Liver (tissue), 8 donors: ENCODE measurements at regions not wholly inside any gene's neighbourhood (a gene's known extent, or its start where the extent isn't known, plus 50 kb on each side); places are given as distances from the start of the nearest gene placed in this dataset.

Source experiments
- DNase-seq: peaks from one replicate; pipeline ENCODE4 v3.0.0-alpha.2; 2017; ENCODE audit warnings: low spot score
- H3K27ac ChIP-seq, 2 donors: one replicate each; pipeline ENCODE4 v1.7.0; 2013; ENCODE audit warnings: inconsistent platforms in 2 of 2, low read length in 2 of 2, control low read depth in 1 of 2, low read depth in 1 of 2, mild to moderate bottlenecking in 1 of 2
- H3K27me3 ChIP-seq, 4 donors: one replicate each; pipeline versions ENCODE4 v1.6.1 to v1.7.0; 2013; ENCODE audit warnings: low read length in 3 of 4, inconsistent platforms in 1 of 4, mild to moderate bottlenecking in 1 of 4, moderate library complexity in 1 of 4; ENCODE audit not compliant: control insufficient read depth in 4 of 4, insufficient read depth in 4 of 4
- H3K36me3 ChIP-seq, 4 donors: one replicate each; pipeline versions ENCODE4 v1.6.1 to v1.7.0; 2013; ENCODE audit warnings: low read length in 3 of 4, mild to moderate bottlenecking in 3 of 4, low read depth in 1 of 4, moderate library complexity in 1 of 4; ENCODE audit not compliant: control insufficient read depth in 4 of 4, insufficient read depth in 3 of 4
- H3K4me1 ChIP-seq, 4 donors: one replicate each; pipeline versions ENCODE4 v1.6.1 to v1.7.0; 2013; ENCODE audit warnings: low read length in 3 of 4, mild to moderate bottlenecking in 3 of 4, moderate library complexity in 1 of 4; ENCODE audit not compliant: control insufficient read depth in 4 of 4, insufficient read depth in 4 of 4
- H3K4me3 ChIP-seq, 3 donors: one replicate each; pipeline versions ENCODE4 v1.6.1 to v1.7.0; 2013; ENCODE audit warnings: low read length in 3 of 3, control low read depth in 1 of 3, low read depth in 1 of 3, mild to moderate bottlenecking in 1 of 3
- H3K9ac ChIP-seq, 2 donors: one replicate each; pipeline ENCODE4 v1.7.0; 2013; ENCODE audit warnings: low read length in 2 of 2, mild to moderate bottlenecking in 2 of 2, moderate library complexity in 2 of 2, control low read depth in 1 of 2, low read depth in 1 of 2
- H3K9me3 ChIP-seq, 4 donors: one replicate each; pipeline versions ENCODE4 v1.6.1 to v1.7.0; 2013; ENCODE audit warnings: low read length in 3 of 4; ENCODE audit not compliant: control insufficient read depth in 4 of 4
- EGR1 ChIP-seq, 2 donors: IDR thresholded peaks; 2 replicates each; pipeline ENCODE4 v1.6.1; 2016 to 2018; ENCODE audit warnings: antibody characterized with exemption in 2 of 2, low read depth in 2 of 2
- FOXA1 ChIP-seq: IDR thresholded peaks from 2 replicates; pipeline ENCODE4 v1.6.1; 2016; ENCODE audit warnings: antibody characterized with exemption
- FOXA2 ChIP-seq: IDR thresholded peaks from 2 replicates; pipeline ENCODE4 v1.6.1; 2016; ENCODE audit warnings: antibody characterized with exemption
- GABPA ChIP-seq, 2 donors: IDR thresholded peaks in 1 of 2; conservative IDR thresholded peaks in 1 of 2; 2 replicates each; pipeline ENCODE4 v1.6.1; 2016; ENCODE audit warnings: antibody characterized with exemption in 2 of 2, mild to moderate bottlenecking in 1 of 2, moderate library complexity in 1 of 2
- HNF4A ChIP-seq, 2 donors: conservative IDR thresholded peaks; 2 replicates each; pipeline ENCODE4 v1.6.1; 2016; ENCODE audit warnings: antibody characterized with exemption in 2 of 2, mild to moderate bottlenecking in 2 of 2
- HNF4G ChIP-seq: IDR thresholded peaks from 2 replicates; pipeline ENCODE4 v1.6.1; 2016; ENCODE audit warnings: antibody characterized with exemption
- JUND ChIP-seq, 2 donors: IDR thresholded peaks; 2 replicates each; pipeline ENCODE4 v1.6.1; 2016; ENCODE audit warnings: antibody characterized with exemption in 2 of 2
- NR2F2 ChIP-seq: IDR thresholded peaks from 2 replicates; pipeline ENCODE4 v1.6.1; 2016; ENCODE audit warnings: antibody characterized with exemption
- RXRA ChIP-seq, 2 donors: IDR thresholded peaks; 2 replicates each; pipeline ENCODE4 v1.6.1; 2017 to 2018; ENCODE audit warnings: antibody characterized with exemption in 2 of 2, mild to moderate bottlenecking in 1 of 2
- SP1 ChIP-seq: IDR thresholded peaks from 2 replicates; pipeline ENCODE4 v1.6.1; 2018; ENCODE audit warnings: antibody characterized with exemption, mild to moderate bottlenecking
- TAF1 ChIP-seq: conservative IDR thresholded peaks from 2 replicates; pipeline ENCODE4 v1.6.1; 2016; ENCODE audit warnings: antibody characterized with exemption, mild to moderate bottlenecking
- YY1 ChIP-seq: IDR thresholded peaks from 2 replicates; pipeline ENCODE4 v1.6.1; 2016; ENCODE audit warnings: antibody characterized with exemption, mild to moderate bottlenecking
- WGBS: extraction: QIAGEN DNeasy Blood & Tissue Kit; methylation state at CpG from one replicate; pipeline ENCODE4 v1.1.7; 2013; 5-methylcytosine and 5-hydroxymethylcytosine counted together
- TF ChIP-seq, protein P1 (sequence below): fragments of 150-350 bp; IDR thresholded peaks from 2 replicates; pipeline ENCODE4 v1.5.1; 2017; ENCODE audit warnings: improper control_type of control experiment, low read depth, low read length; ENCODE audit not compliant: missing input control
- TF ChIP-seq, protein P2 (sequence below): IDR thresholded peaks from 2 replicates; pipeline ENCODE4 v1.6.1; 2016; ENCODE audit warnings: antibody characterized with exemption
- TF ChIP-seq, protein P3 (sequence below): IDR thresholded peaks from 2 replicates; pipeline ENCODE4 v1.6.1; 2016; ENCODE audit warnings: antibody characterized with exemption
- TF ChIP-seq, protein P4 (sequence below): IDR thresholded peaks from 2 replicates; pipeline ENCODE4 v1.6.1; 2016; ENCODE audit warnings: antibody characterized with exemption, mild to moderate bottlenecking
- TF ChIP-seq, protein P5 (sequence below): IDR thresholded peaks from 2 replicates; pipeline ENCODE4 v1.6.1; 2016; ENCODE audit warnings: antibody characterized with exemption
- donor health status: healthy.
- donor health status: healthy.
- donor health status: healthy.
- donor health status: healthy.
- donor health status: healthy.

DNA sequence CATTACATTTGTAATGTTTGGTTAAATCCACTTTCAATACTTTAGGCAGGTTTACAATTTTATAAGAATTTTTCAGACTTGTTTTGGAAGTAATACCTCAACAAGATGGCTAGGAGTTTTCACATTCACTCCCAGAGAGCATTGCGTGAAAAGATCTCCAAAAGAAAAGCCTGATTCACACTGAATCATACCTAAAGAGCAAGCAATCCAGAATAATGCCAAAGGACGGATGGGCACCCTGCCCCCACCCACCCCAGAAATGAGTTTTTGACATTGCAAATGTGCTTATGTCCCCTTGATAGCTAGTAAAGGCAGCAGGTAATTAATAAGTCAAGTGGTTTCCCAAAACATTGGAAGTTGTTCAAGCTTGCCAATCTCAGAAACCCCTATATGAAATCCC, 557.7 kb upstream of the TENM3 start:
- TF ChIP-seq TAF1 (no peak), HNF4A (conservative IDR thresholded peaks at IDR 0.05) (no peak), RXRA (IDR thresholded peaks at IDR 0.05) (no peak), NR2F2 (no peak), EGR1 (IDR thresholded peaks at IDR 0.05; ENCODE audit: low read depth in 2 of 2) (no peak), GABPA (IDR thresholded peaks at IDR 0.05 in 1 of 2, conservative IDR thresholded peaks at IDR 0.05 in 1 of 2) (no peak), HNF4G (no peak)
- TF ChIP-seq, protein P1, sequence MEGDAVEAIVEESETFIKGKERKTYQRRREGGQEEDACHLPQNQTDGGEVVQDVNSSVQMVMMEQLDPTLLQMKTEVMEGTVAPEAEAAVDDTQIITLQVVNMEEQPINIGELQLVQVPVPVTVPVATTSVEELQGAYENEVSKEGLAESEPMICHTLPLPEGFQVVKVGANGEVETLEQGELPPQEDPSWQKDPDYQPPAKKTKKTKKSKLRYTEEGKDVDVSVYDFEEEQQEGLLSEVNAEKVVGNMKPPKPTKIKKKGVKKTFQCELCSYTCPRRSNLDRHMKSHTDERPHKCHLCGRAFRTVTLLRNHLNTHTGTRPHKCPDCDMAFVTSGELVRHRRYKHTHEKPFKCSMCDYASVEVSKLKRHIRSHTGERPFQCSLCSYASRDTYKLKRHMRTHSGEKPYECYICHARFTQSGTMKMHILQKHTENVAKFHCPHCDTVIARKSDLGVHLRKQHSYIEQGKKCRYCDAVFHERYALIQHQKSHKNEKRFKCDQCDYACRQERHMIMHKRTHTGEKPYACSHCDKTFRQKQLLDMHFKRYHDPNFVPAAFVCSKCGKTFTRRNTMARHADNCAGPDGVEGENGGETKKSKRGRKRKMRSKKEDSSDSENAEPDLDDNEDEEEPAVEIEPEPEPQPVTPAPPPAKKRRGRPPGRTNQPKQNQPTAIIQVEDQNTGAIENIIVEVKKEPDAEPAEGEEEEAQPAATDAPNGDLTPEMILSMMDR, result no peak
- Histone ChIP-seq H3K27ac (no peak overlapping the region), H3K4me1 (no peaks in the 10 kb centered on the region), H3K9me3 (no peaks in the 10 kb centered on the region), H3K36me3 (no peaks in the 10 kb centered on the region), H3K4me3 (no peak overlapping the region), H3K9ac (no peak overlapping the region), H3K27me3 (peaks cover 0 to 2% (median 0%) of the 10 kb centered on the region in 4 donors)
- DNase-seq, result no peak
- WGBS, result 72% methylated on average over 2 of the region's 2 CpGs

DNA sequence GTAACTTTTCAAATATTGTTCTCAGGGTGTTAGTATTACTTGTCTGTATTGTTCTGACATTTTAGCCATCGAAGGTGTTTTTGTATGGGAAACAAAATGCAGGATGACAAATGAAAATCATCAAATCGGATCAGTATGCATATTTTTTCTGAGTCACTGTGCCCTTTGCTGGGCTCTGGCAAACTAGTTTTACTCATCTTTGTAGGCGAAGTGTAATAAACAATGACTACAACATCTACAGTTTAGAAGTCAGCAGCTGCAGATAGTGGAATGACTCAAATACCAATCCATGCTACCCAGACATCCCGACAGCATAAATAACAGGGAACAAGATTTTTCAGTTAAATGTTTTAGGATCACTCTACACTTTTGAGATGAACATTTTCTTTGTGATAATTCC, 557.3 kb upstream of the TENM3 start:
- no peaks in the 10 kb centered on the region for H3K9me3 ChIP-seq
- H3K9ac ChIP-seq, result no peak overlapping the region
- no peaks in the 10 kb centered on the region for H3K36me3 ChIP-seq
- H3K27me3 ChIP-seq, result peaks cover 0 to 2% (median 0%) of the 10 kb centered on the region in 4 donors
- no peak overlapping the region for H3K27ac ChIP-seq
- no peak for TF ChIP-seq FOXA2
- no peak for TF ChIP-seq HNF4G
- no peak for TF ChIP-seq HNF4A (conservative IDR thresholded peaks at IDR 0.05)
- no peak for TF ChIP-seq FOXA1
- TF ChIP-seq SP1, result no peak
- TF ChIP-seq, protein P2, sequence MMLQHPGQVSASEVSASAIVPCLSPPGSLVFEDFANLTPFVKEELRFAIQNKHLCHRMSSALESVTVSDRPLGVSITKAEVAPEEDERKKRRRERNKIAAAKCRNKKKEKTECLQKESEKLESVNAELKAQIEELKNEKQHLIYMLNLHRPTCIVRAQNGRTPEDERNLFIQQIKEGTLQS, result no peak
- TF ChIP-seq JUND (IDR thresholded peaks at IDR 0.05), result no peak
- no peak for TF ChIP-seq EGR1 (IDR thresholded peaks at IDR 0.05; ENCODE audit: low read depth in 2 of 2)
- no peak for TF ChIP-seq YY1
- no peak for TF ChIP-seq TAF1
- H3K4me1 ChIP-seq, result no peaks in the 10 kb centered on the region
- no peak overlapping the region for H3K4me3 ChIP-seq
- 72% methylated on average over 4 of the region's 4 CpGs for WGBS
- DNase-seq, result no peak

DNA sequence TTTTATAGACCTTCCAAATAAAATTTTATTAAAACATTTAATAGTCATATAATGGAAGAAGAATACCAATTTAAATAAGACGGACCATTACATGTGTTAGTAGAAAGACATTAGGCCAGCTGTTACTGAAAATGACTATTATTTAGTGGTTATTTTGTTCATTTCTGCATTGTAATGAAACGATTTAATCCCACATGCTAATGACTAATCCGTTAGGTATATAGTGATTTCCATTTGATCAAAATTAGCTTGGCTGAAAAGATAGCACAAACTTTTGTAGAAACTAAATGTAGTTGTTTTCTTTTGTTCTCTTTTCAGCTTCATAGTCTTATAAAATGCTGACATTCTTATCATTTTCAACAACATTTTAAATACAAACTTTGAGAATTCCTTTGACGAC, 556.1 kb upstream of the TENM3 start:
- no peak for DNase-seq
- H3K9me3 ChIP-seq, result no peaks in the 10 kb centered on the region
- peaks cover 0 to 2% (median 0%) of the 10 kb centered on the region in 4 donors for H3K27me3 ChIP-seq
- no peaks in the 10 kb centered on the region for H3K4me1 ChIP-seq
- 61% methylated on average over 4 of the region's 4 CpGs for WGBS
- no peak overlapping the region for H3K4me3 ChIP-seq
- no peaks in the 10 kb centered on the region for H3K36me3 ChIP-seq
- no peak overlapping the region for H3K27ac ChIP-seq
- H3K9ac ChIP-seq, result no peak overlapping the region
- TF ChIP-seq, protein P3, sequence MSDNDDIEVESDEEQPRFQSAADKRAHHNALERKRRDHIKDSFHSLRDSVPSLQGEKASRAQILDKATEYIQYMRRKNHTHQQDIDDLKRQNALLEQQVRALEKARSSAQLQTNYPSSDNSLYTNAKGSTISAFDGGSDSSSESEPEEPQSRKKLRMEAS, result no peak
- no peak for TF ChIP-seq EGR1 (IDR thresholded peaks at IDR 0.05; ENCODE audit: low read depth in 2 of 2)
- TF ChIP-seq GABPA (IDR thresholded peaks at IDR 0.05 in 1 of 2, conservative IDR thresholded peaks at IDR 0.05 in 1 of 2), result no peak
- TF ChIP-seq, protein P2, result no peak
- TF ChIP-seq HNF4G, result no peak
- TF ChIP-seq, protein P4, sequence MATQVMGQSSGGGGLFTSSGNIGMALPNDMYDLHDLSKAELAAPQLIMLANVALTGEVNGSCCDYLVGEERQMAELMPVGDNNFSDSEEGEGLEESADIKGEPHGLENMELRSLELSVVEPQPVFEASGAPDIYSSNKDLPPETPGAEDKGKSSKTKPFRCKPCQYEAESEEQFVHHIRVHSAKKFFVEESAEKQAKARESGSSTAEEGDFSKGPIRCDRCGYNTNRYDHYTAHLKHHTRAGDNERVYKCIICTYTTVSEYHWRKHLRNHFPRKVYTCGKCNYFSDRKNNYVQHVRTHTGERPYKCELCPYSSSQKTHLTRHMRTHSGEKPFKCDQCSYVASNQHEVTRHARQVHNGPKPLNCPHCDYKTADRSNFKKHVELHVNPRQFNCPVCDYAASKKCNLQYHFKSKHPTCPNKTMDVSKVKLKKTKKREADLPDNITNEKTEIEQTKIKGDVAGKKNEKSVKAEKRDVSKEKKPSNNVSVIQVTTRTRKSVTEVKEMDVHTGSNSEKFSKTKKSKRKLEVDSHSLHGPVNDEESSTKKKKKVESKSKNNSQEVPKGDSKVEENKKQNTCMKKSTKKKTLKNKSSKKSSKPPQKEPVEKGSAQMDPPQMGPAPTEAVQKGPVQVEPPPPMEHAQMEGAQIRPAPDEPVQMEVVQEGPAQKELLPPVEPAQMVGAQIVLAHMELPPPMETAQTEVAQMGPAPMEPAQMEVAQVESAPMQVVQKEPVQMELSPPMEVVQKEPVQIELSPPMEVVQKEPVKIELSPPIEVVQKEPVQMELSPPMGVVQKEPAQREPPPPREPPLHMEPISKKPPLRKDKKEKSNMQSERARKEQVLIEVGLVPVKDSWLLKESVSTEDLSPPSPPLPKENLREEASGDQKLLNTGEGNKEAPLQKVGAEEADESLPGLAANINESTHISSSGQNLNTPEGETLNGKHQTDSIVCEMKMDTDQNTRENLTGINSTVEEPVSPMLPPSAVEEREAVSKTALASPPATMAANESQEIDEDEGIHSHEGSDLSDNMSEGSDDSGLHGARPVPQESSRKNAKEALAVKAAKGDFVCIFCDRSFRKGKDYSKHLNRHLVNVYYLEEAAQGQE, result no peak
- no peak for TF ChIP-seq FOXA2
- TF ChIP-seq RXRA (IDR thresholded peaks at IDR 0.05), result no peak
- TF ChIP-seq YY1, result no peak
- TF ChIP-seq FOXA1, result no peak
- TF ChIP-seq JUND (IDR thresholded peaks at IDR 0.05), result no peak
- TF ChIP-seq, protein P5, sequence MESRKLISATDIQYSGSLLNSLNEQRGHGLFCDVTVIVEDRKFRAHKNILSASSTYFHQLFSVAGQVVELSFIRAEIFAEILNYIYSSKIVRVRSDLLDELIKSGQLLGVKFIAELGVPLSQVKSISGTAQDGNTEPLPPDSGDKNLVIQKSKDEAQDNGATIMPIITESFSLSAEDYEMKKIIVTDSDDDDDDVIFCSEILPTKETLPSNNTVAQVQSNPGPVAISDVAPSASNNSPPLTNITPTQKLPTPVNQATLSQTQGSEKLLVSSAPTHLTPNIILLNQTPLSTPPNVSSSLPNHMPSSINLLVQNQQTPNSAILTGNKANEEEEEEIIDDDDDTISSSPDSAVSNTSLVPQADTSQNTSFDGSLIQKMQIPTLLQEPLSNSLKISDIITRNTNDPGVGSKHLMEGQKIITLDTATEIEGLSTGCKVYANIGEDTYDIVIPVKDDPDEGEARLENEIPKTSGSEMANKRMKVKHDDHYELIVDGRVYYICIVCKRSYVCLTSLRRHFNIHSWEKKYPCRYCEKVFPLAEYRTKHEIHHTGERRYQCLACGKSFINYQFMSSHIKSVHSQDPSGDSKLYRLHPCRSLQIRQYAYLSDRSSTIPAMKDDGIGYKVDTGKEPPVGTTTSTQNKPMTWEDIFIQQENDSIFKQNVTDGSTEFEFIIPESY, result no peak
- no peak for TF ChIP-seq HNF4A (conservative IDR thresholded peaks at IDR 0.05)
